Left ventricle myocardium inferior (tissue), 1 donor: ENCODE measurements at regions not wholly inside any gene's neighbourhood (a gene's known extent, or its start where the extent isn't known, plus 50 kb on each side); places are given as distances from the start of the nearest gene placed in this dataset.
"Not testable (repeated sequence)": the region's sequence is repeated elsewhere in the genome, so short reads cannot be mapped to it uniquely, and the experiment has no call there.

ENCODE experiments used
- DNase-seq: peaks from one replicate; pipeline ENCODE4 v3.0.0-alpha.2; 2020
- H3K27ac ChIP-seq: fragments of 200-600 bp; replicated peaks from 2 replicates; pipeline ENCODE4 v1.8.0; 2021
- H3K27me3 ChIP-seq: fragments of 200-600 bp; 2 replicates; pipeline ENCODE4 v1.8.0; 2021; ENCODE audit warnings: low read depth
- H3K36me3 ChIP-seq: fragments of 200-600 bp; 2 replicates; pipeline ENCODE4 v1.8.0; 2021
- H3K4me1 ChIP-seq: fragments of 200-600 bp; 2 replicates; pipeline ENCODE4 v1.8.0; 2021
- H3K4me3 ChIP-seq: fragments of 200-600 bp; 2 replicates; pipeline ENCODE4 v1.8.0; 2021; ENCODE audit warnings: mild to moderate bottlenecking, moderate library complexity
- H3K9me3 ChIP-seq: fragments of 200-600 bp; replicated peaks from 2 replicates; pipeline ENCODE4 v1.8.0; 2021
- intact Hi-C: fragments of 100-400 bp; cut with micrococcal nuclease; formaldehyde crosslinking; loops from one replicate; pipeline ENCODE4 v1.11.0; 2022
- donor health status: DM: no; HTN: yes; CAD: no; lungs with severe emphysema.

GRCh38 chr1:120238867-120239266, 62.5 kb upstream of the SEC22B start:
- H3K9me3 ChIP-seq, H3K4me1 ChIP-seq, H3K27ac ChIP-seq, H3K4me3 ChIP-seq, H3K36me3 ChIP-seq, intact Hi-C loops, H3K27me3 ChIP-seq, DNase-seq: not testable (repeated sequence)

GRCh38 chr1:120233661-120234018, 57.3 kb upstream of the SEC22B start:
- H3K9me3 ChIP-seq, H3K36me3 ChIP-seq, H3K4me1 ChIP-seq, H3K4me3 ChIP-seq, intact Hi-C loops, H3K27ac ChIP-seq, DNase-seq, H3K27me3 ChIP-seq: not testable (repeated sequence)

GRCh38 chr1:120232834-120233660, 56.7 kb upstream of the SEC22B start:
- H3K27ac ChIP-seq: peak overlapping the region; percentile 48
- DNase-seq, intact Hi-C loops, H3K4me1 ChIP-seq, H3K36me3 ChIP-seq, H3K9me3 ChIP-seq, H3K27me3 ChIP-seq: not testable (repeated sequence)
- peak overlapping the region; percentile 61 for H3K4me3 ChIP-seq

GRCh38 chr1:120229835-120230234, 53.5 kb upstream of the SEC22B start:
- H3K27ac ChIP-seq, intact Hi-C loops, H3K27me3 ChIP-seq, H3K9me3 ChIP-seq, DNase-seq, H3K4me3 ChIP-seq, H3K4me1 ChIP-seq, H3K36me3 ChIP-seq: not testable (repeated sequence)
